Right ventricle myocardium inferior (tissue), 1 donor: ENCODE measurements at regions not wholly inside any gene's neighbourhood (a gene's known extent, or its start where the extent isn't known, plus 50 kb on each side); places are given as distances from the start of the nearest gene placed in this dataset.

Experiments used
- ATAC-seq: fragments of 200-7000 bp; cut with Tn5 transposase; one replicate; pipeline ENCODE4 v1.9.1; 2020; ENCODE audit warnings: mild to moderate bottlenecking, moderate library complexity
- DNase-seq: peaks from one replicate; pipeline ENCODE4 v3.0.0; 2021; ENCODE audit errors: missing footprints
- intact Hi-C: fragments of 100-400 bp; cut with DNase I; formaldehyde crosslinking; loops from one replicate; pipeline ENCODE4 v1.11.0; 2022
- donor health status: DM: no; HTN: yes; CAD: no; lungs with severe emphysema.

DNA sequence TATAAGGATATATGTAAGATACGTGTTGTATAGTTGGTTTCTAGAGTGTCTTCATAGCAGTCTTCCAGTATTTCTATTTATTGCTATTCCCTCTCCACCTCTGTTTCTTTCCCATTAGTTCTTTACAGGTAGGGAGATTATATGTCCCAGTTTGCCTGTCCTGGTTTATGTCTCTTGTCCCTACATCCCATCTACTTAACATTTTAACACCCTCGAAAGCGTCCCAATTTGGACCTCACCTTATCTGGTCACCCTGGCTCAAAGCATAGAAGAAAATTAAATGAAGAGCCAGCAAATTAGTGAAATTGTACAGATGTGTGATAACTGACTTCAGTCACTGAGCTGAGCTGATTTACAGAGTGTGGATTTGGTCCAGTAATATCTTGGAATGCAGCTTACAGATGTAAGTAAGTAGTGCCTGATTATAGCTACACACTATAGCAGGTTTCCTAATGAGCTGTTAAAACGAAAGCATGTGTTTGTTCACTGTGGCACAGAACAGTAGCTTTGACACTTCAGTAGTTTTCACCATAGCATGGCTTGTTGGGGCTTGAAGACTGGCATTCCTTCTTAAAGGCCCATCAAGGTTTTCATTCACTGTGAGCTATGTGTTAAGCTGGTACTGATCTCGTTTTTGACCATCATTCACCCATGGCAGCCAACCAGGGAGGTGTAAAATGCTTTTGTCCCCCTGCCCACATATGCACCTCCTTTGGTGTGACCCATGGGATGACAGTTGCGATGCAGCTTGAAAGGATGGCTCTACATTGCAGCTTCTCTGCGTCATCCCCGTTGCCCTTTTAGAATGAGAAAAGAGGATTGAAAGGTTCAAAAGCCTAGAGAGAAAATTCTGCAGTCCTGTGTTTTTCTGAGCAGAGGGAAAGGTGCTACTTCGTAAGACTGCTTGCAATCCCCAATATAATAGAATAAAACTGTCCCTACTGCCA, 192.1 kb upstream of the DMRT1 start:
- ATAC-seq (peak; percentile 31), DNase-seq (no peak)
- intact Hi-C loops, result no loop called here

DNA sequence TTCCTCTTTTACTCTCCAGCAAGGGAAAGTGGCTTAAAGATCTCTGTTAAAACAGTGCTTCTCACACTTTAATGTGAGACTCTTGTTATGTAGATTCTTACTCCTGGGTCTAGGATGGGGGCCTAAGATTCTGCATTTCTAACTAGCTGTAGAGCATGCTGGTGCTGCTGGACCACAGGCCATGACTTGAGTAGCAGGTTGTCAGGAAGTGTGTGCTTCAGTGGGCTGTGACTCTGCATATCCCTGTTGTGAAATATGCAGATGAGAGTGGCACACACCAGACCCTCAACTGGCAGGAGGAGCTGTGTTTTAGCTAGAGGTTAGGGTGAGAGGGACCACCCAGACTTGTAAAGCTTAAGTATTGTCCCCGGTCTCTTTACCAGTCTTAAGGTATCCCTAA, 191.1 kb upstream of the DMRT1 start:
- ATAC-seq, result no peak
- no peak for DNase-seq
- intact Hi-C loops, result no loop called here

DNA sequence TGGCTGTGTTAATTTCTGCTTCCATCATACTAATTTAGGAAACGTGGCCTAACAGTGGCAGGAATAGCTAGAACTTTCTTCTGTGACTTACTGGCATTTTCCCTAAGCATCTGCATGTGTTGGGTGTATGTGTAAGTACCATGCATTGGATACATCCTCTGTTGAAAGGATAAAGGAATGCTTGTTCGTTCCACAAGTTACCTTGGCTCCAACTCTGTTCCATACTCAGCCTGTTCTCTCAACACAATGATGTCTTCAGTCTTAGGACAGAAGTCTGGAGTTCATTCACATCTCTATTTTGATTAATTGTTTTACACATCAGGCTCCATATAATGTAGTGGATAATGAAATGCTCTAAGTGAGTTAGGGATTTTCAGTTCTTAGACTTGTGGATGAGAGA, 190.1 kb upstream of the DMRT1 start:
- DNase-seq (no peak), ATAC-seq (no peak)
- intact Hi-C loops, result no loop called here

DNA sequence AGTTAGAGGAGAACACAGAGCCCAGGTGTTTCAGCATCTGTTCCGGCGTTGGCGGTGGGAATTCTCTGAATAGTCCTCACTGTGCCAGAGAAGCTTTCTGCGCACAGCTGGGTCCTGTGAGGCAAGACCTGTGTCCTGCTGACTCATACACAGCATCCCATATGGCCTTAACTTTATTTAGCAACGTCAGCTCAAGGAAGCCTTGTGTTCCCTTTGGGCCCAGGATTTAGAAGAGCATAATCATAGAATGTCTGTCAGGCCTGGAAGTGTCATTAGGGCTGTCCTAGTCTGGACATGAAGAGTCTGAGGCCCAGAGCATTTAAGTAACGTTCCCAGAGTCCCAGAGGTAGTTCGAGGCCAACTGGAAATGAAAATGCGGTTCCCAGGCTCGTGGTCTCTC, 188.6 kb upstream of the DMRT1 start:
- peak; percentile 82 for DNase-seq
- intact Hi-C loops, result no loop called here
- ATAC-seq, result peak; percentile 78

DNA sequence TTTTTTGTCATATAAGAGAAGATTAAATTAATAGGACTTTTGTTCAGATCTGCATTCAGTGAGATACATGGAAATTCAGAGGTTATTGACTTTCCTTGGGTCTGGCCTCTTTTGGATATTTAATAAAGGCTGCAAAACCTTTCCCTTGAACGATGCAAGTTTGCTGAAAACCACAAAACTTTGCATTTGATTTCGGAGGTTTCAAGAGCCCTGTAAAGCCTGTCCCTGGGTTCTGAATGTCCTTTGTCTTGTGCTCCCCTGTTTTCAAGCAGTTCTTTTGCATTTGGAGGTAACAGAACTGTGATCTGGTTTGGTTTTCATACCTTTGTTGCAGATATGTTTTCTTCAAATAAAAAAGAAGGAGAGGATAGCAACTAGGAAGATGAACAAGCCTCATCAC, 188.1 kb upstream of the DMRT1 start:
- ATAC-seq (no peak), DNase-seq (no peak)
- intact Hi-C loops, result no loop called here

DNA sequence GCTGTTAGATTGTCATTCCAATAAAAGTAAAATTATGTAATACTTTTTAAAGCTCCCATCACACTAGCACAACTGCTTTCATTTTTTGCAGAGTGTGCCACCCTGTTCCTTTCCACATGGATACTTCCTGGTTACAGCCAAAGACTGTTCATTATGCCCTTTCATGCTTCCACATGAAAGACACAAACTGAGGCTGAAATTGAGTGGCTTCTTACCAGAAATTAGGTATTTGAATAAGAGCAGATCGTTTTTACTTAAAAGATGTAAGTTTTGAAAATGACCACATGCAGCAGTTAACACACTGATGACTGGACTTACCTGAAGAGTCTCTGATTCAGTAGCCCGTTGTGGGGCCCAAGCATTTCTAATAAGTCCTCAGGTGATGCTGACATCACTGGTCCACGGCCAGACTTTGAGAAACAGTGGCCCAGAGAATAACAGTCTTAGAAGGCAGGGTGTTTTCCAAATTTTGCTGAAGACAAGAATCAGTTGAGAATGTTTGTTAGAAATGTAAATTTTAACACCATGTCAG, 187.6 kb upstream of the DMRT1 start:
- DNase-seq, result no peak
- ATAC-seq, result no peak
- intact Hi-C loops, result no loop called here

DNA sequence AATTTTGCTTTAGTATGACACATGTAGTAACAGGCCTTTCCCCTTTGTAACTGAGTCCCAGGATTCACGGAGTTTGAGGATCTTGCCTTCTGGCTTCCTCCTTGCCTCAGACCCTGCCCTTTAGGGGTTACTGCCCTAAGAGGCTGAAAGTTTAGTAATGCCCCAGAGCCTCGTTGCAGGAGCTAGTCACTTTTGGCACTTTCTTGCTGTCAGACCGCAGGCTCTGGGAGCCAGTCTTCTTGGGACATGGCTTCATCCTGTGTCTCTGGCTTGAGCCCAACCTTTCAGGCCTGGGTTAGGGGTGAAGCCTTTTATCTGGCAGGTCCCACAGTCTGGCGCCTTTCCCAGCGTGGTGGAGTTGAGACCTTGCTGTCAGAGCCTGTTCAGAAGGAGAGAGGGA, 185.6 kb upstream of the DMRT1 start:
- peak; percentile 79 for ATAC-seq
- peak; percentile 92 for DNase-seq
- intact Hi-C loops, result loop anchor here (5.0 kb wide), 1 partner anchor 41 kb away; no protein-coding TSS in a partner anchor

DNA sequence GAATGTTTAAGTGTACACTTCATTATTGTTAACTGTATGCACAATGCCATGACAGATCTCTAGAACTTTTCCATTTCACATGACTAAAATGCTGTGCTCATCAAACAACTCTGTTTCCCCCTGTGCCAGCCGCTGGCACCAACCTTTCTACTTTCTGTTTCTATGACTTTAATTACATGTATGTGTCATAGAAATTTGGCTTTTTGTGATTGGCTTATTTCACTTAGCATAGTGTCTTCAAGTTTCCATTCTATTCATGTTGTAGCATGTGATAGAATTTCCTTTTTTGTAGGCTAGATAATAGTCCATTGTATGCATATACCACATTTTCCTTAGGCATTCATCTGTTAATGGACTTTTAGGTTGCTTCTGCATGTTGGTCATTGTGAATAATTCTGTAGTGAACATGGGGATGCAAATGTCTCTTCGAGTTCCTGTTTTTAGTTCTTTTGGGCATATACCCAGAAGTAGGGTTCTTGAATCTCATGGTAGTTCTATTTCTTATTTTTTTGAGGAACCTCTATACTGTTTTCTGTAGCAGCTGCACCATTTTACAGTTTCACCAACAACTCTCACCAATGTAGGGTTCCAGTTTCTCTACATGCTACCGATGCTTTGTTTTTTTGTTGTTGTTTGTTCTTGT, 184.4 kb upstream of the DMRT1 start:
- DNase-seq (no peak), ATAC-seq (no peak)
- intact Hi-C loops, result loop anchor here (5.0 kb wide), 1 partner anchor 40 kb away; no protein-coding TSS in a partner anchor

- no peak for ATAC-seq
- intact Hi-C loops, result loop anchor here (5.0 kb wide), 1 partner anchor 38 kb away; no protein-coding TSS in a partner anchor
- no peak for DNase-seq
These were observed 182.2 kb upstream of the DMRT1 start for GRCh38 chr9:659286-659685.

DNA sequence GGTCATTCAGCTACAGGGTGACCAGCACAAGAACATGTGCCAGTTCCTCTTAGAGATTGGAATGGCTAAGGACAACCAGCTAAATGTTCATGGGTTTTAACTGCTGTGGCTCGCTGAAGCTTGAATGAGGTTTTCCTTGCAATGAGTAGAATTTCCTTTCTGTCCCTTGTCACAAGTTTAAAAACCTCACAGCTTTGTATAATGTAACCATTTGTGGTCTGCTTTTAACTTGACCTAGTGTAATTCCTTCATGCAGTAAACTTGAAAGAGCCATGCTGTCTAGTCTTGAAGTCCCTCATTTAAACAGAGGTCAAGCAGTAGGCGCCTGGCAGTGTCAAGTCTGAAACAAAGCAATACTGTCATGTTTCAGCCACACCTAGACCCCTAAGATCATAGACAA, 181.3 kb upstream of the DMRT1 start:
- ATAC-seq (no peak), DNase-seq (no peak)
- intact Hi-C loops, result no loop called here

DNA sequence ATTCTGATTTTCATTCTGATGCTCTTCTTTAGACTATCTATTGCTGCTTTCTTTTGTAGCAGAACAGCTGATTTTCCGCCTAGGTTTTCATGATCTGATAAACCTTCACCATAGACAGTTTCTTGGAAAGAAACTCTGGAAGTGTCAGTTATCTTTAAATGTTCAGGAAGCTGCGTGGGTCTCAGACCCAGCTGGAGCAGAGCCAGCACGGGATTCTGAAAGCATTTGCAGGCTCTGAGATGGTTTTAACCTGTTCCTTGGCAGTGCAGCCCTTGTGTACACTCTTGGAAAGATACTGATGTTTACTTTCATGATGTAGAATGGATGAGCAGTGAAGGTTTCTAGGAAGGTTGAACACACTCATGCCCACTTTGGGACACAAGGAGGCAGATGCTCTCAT, 178.0 kb upstream of the DMRT1 start:
- DNase-seq (no peak), ATAC-seq (no peak)
- intact Hi-C loops, result no loop called here

DNA sequence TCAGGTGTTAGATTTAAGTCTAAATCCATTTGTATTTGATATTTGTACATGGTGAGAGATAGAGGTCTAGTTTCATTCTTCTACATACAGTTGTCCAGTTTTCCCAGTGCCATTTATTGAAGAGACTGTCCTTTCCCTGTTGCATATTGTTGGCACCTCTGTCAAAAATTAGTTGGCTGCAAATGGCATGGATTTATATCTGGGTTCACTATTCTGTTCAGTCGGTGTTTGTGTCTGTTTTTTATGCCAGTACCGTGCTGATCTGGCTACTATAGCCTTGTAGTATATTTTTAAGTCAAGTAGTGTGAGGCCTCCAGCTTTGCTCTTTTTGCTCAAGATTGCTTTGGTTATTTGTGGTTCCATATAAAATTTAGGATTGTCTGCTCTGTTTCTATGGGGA, 176.2 kb upstream of the DMRT1 start:
- ATAC-seq, result peak; percentile 37
- no peak for DNase-seq
- intact Hi-C loops, result no loop called here

DNA sequence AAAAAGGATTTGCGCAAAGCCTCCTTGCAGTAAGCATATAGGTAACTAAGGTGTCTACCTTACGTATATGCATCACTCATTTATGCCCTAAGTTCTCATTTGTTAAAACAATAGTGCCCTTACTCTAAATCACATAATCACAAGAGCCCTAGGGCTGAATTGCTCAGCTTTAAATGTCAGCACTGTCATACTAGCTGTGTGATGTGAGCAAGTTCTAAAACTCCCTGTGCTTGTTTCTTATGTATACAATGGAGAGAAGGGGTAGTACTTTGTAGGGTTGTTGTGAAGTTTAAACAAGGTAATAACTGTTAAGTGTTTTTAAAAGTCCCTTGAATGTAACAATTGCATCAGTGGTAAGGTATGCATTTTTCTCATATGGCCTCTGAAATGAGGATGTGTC, 169.5 kb upstream of the DMRT1 start:
- ATAC-seq (no peak), DNase-seq (no peak)
- intact Hi-C loops, result no loop called here

DNA sequence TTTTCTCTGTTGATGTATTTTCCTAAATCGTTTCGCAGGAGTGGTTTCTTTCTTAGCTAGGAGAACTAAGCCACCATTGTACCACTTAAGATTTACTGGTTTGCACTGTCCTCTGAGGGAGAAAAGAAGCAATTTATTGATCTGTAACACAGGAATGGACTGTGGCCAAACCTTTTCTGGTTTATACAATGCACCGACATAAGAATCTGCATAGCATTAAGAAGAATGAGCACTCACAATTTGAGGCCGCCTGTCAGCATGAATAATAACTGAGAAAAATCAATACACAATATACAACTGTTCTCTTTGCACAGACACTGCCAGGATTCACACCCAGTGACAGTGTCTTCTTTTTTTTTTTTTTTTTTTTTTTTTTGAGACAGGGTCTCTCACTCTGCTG, 168.6 kb upstream of the DMRT1 start:
- DNase-seq (no peak), ATAC-seq (no peak)
- intact Hi-C loops, result no loop called here

- ATAC-seq (no peak), DNase-seq (no peak)
- intact Hi-C loops, result no loop called here
These were observed 168.1 kb upstream of the DMRT1 start for GRCh38 chr9:673264-673965.

DNA sequence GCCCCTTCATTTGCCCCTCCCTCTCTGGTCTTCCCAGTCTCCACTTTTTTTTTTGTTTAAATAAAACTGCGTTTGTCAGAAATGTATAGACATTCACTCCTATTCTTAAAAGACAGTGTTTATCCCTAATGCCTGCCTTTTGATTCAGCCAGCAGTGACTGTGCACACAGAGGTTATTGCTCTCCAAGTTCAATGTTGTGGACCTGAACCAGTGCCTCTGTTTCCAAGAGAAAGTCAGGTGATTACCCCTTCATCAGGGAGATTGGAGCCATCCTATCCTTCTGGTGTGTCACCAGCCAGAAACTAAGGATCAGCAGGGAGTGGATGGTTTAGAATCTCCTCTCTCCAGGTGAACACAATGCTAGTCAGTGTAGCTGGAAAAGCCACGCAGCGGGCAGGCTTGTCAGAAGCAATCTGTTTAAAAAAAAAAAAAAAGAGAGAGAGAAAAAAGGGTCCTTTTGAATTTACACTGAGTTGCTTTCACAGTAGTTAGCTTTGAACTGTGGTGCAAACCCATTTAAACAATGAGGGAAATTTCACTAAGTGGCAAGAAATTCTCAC, 167.5 kb upstream of the DMRT1 start:
- ATAC-seq, result no peak
- intact Hi-C loops, result no loop called here
- no peak for DNase-seq

DNA sequence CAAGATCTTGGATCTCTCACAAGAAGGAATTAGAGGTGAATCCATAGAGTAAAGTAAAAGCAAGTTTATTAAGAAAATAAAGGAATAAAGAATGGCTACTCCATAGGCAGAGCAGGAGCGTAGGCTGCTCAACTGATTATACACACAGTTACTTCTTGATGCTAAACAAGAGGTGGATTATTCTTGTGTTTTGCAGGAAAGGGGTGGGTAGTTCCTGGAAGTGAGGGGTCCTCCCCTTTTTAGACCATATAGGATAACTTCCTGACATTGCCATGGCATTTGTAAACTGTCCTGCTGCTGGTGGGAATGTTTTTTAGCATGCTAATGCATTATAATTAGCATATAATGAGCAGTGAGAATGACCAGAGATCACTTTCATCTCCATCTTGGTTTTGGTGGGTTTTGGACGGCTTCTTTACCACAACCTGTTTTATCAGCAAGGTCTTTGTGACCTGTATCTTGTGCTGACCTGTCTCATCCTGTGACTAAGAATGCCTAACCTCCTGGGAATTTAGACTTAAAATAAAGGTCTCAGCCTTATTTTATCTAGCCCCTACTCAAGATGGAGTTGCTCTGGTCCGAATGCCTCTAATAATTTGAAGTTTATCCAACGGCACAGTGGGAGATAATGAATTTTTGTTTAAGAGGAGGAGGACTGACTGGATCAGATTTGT, 165.7 kb upstream of the DMRT1 start:
- ATAC-seq, result no peak
- intact Hi-C loops, result no loop called here
- no peak for DNase-seq

DNA sequence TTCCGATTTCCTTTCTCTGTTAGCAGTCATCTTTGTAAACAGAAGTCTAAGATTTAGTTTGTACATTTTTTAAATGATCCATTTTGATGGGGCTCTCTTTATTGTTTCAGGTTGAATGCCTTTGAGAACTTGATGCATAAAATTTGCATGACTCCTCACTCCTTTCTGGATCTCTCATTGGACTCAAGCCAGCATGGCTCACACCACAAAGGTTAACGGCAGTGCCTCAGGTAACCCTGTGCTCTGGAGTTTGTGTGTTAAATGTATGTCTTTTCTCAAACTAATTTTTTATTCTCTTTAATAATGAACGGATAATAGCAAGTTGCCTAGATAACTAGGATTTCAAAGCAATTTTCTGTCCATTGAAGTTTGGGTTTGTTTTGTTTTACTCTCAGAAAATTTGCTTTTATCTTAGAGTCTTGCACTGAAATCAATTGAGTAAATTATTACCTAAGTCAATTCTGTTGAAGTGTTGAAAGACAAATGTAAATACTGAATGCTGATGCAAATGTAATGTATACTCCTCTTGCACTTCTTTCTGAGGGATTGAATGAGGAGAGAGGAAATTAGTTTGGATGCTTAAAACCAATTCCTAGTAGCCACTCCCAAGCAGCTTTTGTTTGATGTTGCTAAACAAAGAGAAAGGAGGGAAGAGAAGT, 164.6 kb upstream of the DMRT1 start:
- DNase-seq (no peak), ATAC-seq (no peak)
- intact Hi-C loops, result no loop called here
